PC-9 (cell line): ENCODE measurements at regions not wholly inside any gene's neighbourhood (a gene's known extent, or its start where the extent isn't known, plus 50 kb on each side); places are given as distances from the start of the nearest gene placed in this dataset.

Source experiments
- EZH2 ChIP-seq: fragments of 200-600 bp; sonication (generic); IDR thresholded peaks from 2 replicates; pipeline ENCODE4 v1.8.0; 2017; ENCODE audit warnings: antibody characterized with exemption, low read depth
- TF ChIP-seq, protein P1 (sequence below): fragments of 200-600 bp; sonication (generic); conservative IDR thresholded peaks from 2 replicates; pipeline ENCODE4 v1.6.1; 2017; ENCODE audit warnings: mixed run types, antibody characterized with exemption, mild to moderate bottlenecking, moderate library complexity

DNA sequence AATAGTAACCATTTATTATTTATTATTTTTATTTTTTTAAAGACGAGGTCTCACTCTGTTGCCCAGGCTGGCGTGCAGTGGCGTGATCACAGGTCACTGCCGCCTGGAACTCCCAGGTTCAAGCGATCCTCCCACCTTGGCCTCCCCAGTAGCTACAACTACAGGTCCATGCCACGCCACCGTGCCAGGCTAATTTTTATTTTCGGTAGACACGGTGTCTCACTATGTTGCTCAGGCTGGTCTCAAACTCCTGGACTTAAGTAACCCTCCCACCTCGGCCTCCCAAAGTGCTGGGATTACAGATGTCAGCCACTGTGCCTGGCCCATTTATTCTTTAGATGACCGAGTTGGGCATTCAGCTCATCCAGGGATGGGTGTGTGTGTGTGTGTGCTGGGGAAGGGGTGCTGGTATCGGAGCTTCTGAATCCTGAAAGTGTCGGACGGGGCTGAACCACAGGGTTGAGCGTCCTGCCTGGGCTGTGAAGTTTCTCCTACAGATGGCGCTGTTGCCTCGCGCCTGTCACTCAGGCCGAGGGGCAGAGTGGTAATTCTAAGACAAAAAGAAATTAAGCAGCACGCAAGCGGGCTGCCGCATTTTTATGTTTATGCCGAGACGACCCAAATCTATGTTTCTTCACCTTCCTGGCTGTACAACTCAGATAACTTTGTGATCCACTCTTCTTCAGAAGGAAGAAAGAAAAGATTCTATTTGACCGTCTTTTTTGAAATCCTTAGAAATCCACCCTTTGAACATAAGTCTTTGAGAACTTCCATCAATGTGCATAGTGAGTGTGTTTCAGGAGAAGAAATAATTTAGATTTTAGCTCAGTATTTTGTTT lies 252.8 kb downstream of the CDH26 start:
- TF ChIP-seq, protein P1, sequence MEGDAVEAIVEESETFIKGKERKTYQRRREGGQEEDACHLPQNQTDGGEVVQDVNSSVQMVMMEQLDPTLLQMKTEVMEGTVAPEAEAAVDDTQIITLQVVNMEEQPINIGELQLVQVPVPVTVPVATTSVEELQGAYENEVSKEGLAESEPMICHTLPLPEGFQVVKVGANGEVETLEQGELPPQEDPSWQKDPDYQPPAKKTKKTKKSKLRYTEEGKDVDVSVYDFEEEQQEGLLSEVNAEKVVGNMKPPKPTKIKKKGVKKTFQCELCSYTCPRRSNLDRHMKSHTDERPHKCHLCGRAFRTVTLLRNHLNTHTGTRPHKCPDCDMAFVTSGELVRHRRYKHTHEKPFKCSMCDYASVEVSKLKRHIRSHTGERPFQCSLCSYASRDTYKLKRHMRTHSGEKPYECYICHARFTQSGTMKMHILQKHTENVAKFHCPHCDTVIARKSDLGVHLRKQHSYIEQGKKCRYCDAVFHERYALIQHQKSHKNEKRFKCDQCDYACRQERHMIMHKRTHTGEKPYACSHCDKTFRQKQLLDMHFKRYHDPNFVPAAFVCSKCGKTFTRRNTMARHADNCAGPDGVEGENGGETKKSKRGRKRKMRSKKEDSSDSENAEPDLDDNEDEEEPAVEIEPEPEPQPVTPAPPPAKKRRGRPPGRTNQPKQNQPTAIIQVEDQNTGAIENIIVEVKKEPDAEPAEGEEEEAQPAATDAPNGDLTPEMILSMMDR: peak; percentile 94
- TF ChIP-seq EZH2: no peak
